ENCODE measurements at regions not wholly inside any gene's neighbourhood (a gene's known extent, or its start where the extent isn't known, plus 50 kb on each side); places are given as distances from the start of the nearest gene placed in this dataset.

GRCh38 chr3:195007766-195008165 lies 263.2 kb downstream of the XXYLT1 start:
- no peaks in the 10 kb centered on the region for H3K79me2 ChIP-seq (ENCODE audit: insufficient read depth, low read length)
- no peak overlapping the region for H3K9ac ChIP-seq (ENCODE audit: low read depth, low read length, poor library complexity, severe bottlenecking)
- H3K9me3 ChIP-seq (ENCODE audit: insufficient read depth, low read depth, low read length), result no peaks in the 10 kb centered on the region
- no peak overlapping the region for H3K4me3 ChIP-seq (ENCODE audit: low read length, poor library complexity, severe bottlenecking)
- H3K9me2 ChIP-seq (replicated peaks; ENCODE audit: low read depth, low read length), result no peaks in the 10 kb centered on the region
- no peaks in the 10 kb centered on the region for H3F3A ChIP-seq (ENCODE audit: low read depth)
- H3K36me3 ChIP-seq (ENCODE audit: insufficient read depth, low read length), result no peaks in the 10 kb centered on the region
- TF ChIP-seq EZH2phosphoT487 (IDR thresholded peaks at IDR 0.05; ENCODE audit: borderline replicate concordance) (no peak), CTCF (conservative IDR thresholded peaks at IDR 0.05; ENCODE audit: low read length) (no peak)
- no peaks in the 10 kb centered on the region for H3K27me3 ChIP-seq (ENCODE audit: insufficient read depth, low read length, poor library complexity, severe bottlenecking)
- no peak overlapping the region for H3K4me2 ChIP-seq (ENCODE audit: low read depth, low read length, poor library complexity, severe bottlenecking)
- no peaks in the 10 kb centered on the region for H4K20me1 ChIP-seq (ENCODE audit: insufficient read depth, low read length, poor library complexity, severe bottlenecking)
- no peak overlapping the region for H2AFZ ChIP-seq (ENCODE audit: low read length)
- H3K4me1 ChIP-seq (ENCODE audit: insufficient read depth, low read length, poor library complexity, severe bottlenecking), result peaks cover 25% of the 10 kb centered on the region

- Histone ChIP-seq H3K9ac (ENCODE audit: low read depth, low read length, poor library complexity, severe bottlenecking) (no peak overlapping the region), H3K4me2 (ENCODE audit: low read depth, low read length, poor library complexity, severe bottlenecking) (no peak overlapping the region), H3K9me2 (replicated peaks; ENCODE audit: low read depth, low read length) (no peaks in the 10 kb centered on the region), H3K36me3 (ENCODE audit: insufficient read depth, low read length) (no peaks in the 10 kb centered on the region), H3K4me1 (ENCODE audit: insufficient read depth, low read length, poor library complexity, severe bottlenecking) (peaks cover 22% of the 10 kb centered on the region), H3F3A (ENCODE audit: low read depth) (no peaks in the 10 kb centered on the region), H3K4me3 (ENCODE audit: low read length, poor library complexity, severe bottlenecking) (no peak overlapping the region), H3K27me3 (ENCODE audit: insufficient read depth, low read length, poor library complexity, severe bottlenecking) (no peaks in the 10 kb centered on the region), H3K79me2 (ENCODE audit: insufficient read depth, low read length) (no peaks in the 10 kb centered on the region), H2AFZ (ENCODE audit: low read length) (no peak overlapping the region), H4K20me1 (ENCODE audit: insufficient read depth, low read length, poor library complexity, severe bottlenecking) (no peaks in the 10 kb centered on the region), H3K9me3 (ENCODE audit: insufficient read depth, low read depth, low read length) (no peaks in the 10 kb centered on the region)
- TF ChIP-seq CTCF (conservative IDR thresholded peaks at IDR 0.05; ENCODE audit: low read length), result no peak
Observed at GRCh38 chr3:195008816-195009215, 262.1 kb downstream of the XXYLT1 start.

GRCh38 chr3:195009616-195010015 lies 261.3 kb downstream of the XXYLT1 start:
- H3K4me2 ChIP-seq (ENCODE audit: low read depth, low read length, poor library complexity, severe bottlenecking), result no peak overlapping the region
- H3F3A ChIP-seq (ENCODE audit: low read depth), result no peaks in the 10 kb centered on the region
- H2AFZ ChIP-seq (ENCODE audit: low read length), result no peak overlapping the region
- no peaks in the 10 kb centered on the region for H3K9me3 ChIP-seq (ENCODE audit: insufficient read depth, low read depth, low read length)
- no peak overlapping the region for H3K9ac ChIP-seq (ENCODE audit: low read depth, low read length, poor library complexity, severe bottlenecking)
- H3K79me2 ChIP-seq (ENCODE audit: insufficient read depth, low read length), result no peaks in the 10 kb centered on the region
- H3K4me1 ChIP-seq (ENCODE audit: insufficient read depth, low read length, poor library complexity, severe bottlenecking), result peaks cover 30% of the 10 kb centered on the region
- H3K4me3 ChIP-seq (ENCODE audit: low read length, poor library complexity, severe bottlenecking), result no peak overlapping the region
- no peaks in the 10 kb centered on the region for H3K9me2 ChIP-seq (replicated peaks; ENCODE audit: low read depth, low read length)
- no peaks in the 10 kb centered on the region for H3K36me3 ChIP-seq (ENCODE audit: insufficient read depth, low read length)
- TF ChIP-seq CTCF (conservative IDR thresholded peaks at IDR 0.05; ENCODE audit: low read length), result no peak
- no peak for TF ChIP-seq EZH2phosphoT487 (IDR thresholded peaks at IDR 0.05; ENCODE audit: borderline replicate concordance)
- H4K20me1 ChIP-seq (ENCODE audit: insufficient read depth, low read length, poor library complexity, severe bottlenecking), result no peaks in the 10 kb centered on the region
- no peaks in the 10 kb centered on the region for H3K27me3 ChIP-seq (ENCODE audit: insufficient read depth, low read length, poor library complexity, severe bottlenecking)

Data from Loucy (cell line).